ENCODE measurements at regions not wholly inside any gene's neighbourhood (a gene's known extent, or its start where the extent isn't known, plus 50 kb on each side); places are given as distances from the start of the nearest gene placed in this dataset.

- no peak for DNase-seq
Observed at GRCh38 chr4:171759274-171759673, 53.9 kb upstream of the GALNTL6 start.

GRCh38 chr4:171751538-171751937 lies 61.7 kb upstream of the GALNTL6 start:
- no peak for DNase-seq

- no peak for DNase-seq
Observed at GRCh38 chr4:171746418-171746817, 66.8 kb upstream of the GALNTL6 start.

- DNase-seq, result no peak
Observed at GRCh38 chr4:171742436-171742835, 70.8 kb upstream of the GALNTL6 start.

- DNase-seq, result no peak
Observed at GRCh38 chr4:171727185-171727584, 86.0 kb upstream of the GALNTL6 start.

GRCh38 chr4:171721937-171722336 lies 91.3 kb upstream of the GALNTL6 start:
- DNase-seq, result no peak

GRCh38 chr4:171719691-171720090 lies 93.5 kb upstream of the GALNTL6 start:
- DNase-seq, result no peak

- DNase-seq, result no peak
Observed at GRCh38 chr4:171718665-171719064, 94.5 kb upstream of the GALNTL6 start.

GRCh38 chr4:171718069-171718468 lies 95.1 kb upstream of the GALNTL6 start:
- no peak for DNase-seq

GRCh38 chr4:171717231-171717741 lies 95.9 kb upstream of the GALNTL6 start:
- DNase-seq, result no peak

GRCh38 chr4:171715973-171716372 lies 97.2 kb upstream of the GALNTL6 start:
- no peak for DNase-seq

- DNase-seq, result no peak
Observed at GRCh38 chr4:171714791-171715454, 98.3 kb upstream of the GALNTL6 start.

GRCh38 chr4:171710743-171711142 lies 102.5 kb upstream of the GALNTL6 start:
- DNase-seq, result no peak

GRCh38 chr4:171676555-171677215 lies 136.5 kb upstream of the GALNTL6 start:
- DNase-seq, result no peak

- no peak for DNase-seq
Observed at GRCh38 chr4:171674781-171675180, 138.4 kb upstream of the GALNTL6 start.

- DNase-seq, result no peak
Observed at GRCh38 chr4:171668403-171668802, 144.8 kb upstream of the GALNTL6 start.

- no peak for DNase-seq
Observed at GRCh38 chr4:171667906-171668305, 145.3 kb upstream of the GALNTL6 start.

GRCh38 chr4:171651071-171651470 lies 162.1 kb upstream of the GALNTL6 start:
- DNase-seq, result no peak

- peak; percentile 2 for DNase-seq
Observed at GRCh38 chr4:171650543-171650942, 162.7 kb upstream of the GALNTL6 start.

- DNase-seq, result peak; percentile 29
Observed at GRCh38 chr4:171648926-171649325, 164.3 kb upstream of the GALNTL6 start.

GRCh38 chr4:171646984-171647383 lies 166.2 kb upstream of the GALNTL6 start:
- DNase-seq, result peak; percentile 4

- DNase-seq, result no peak
Observed at GRCh38 chr4:171644430-171645057, 168.7 kb upstream of the GALNTL6 start.

- DNase-seq, result no peak
Observed at GRCh38 chr4:171639540-171639939, 173.7 kb upstream of the GALNTL6 start.

- no peak for DNase-seq
Observed at GRCh38 chr4:171636606-171637005, 176.6 kb upstream of the GALNTL6 start.
